ENCODE measurements at regions not wholly inside any gene's neighbourhood (a gene's known extent, or its start where the extent isn't known, plus 50 kb on each side); places are given as distances from the start of the nearest gene placed in this dataset.

- TF ChIP-seq ZFP3 (CRISPR knock-in tag; IDR thresholded peaks at IDR 0.05) (no peak), TSHZ2 (CRISPR knock-in tag; IDR thresholded peaks at IDR 0.05) (no peak), CSRNP3 (CRISPR knock-in tag; IDR thresholded peaks at IDR 0.05) (no peak)
These were observed 517.1 kb upstream of the CCDC54 start for GRCh38 chr3:106860182-106860581.

All from SK-N-SH treated with all-trans-retinoic acid at 6 μM for 48 hours (cell line).